SK-N-SH treated with all-trans-retinoic acid at 6 μM for 48 hours (cell line): ENCODE measurements at regions not wholly inside any gene's neighbourhood (a gene's known extent, or its start where the extent isn't known, plus 50 kb on each side); places are given as distances from the start of the nearest gene placed in this dataset.

Experiments
- ATAC-seq: fragments of 200-7000 bp; cut with Tn5 transposase; 3 replicates; pipeline ENCODE4 v1.9.1; 2020; ENCODE audit warnings: mild to moderate bottlenecking, moderate library complexity
- ARNTL ChIP-seq: fragments of 450-650 bp; formaldehyde crosslinking; IDR thresholded peaks from 2 replicates; pipeline ENCODE4 v1.5.0; 2020; ENCODE audit warnings: low read depth, mild to moderate bottlenecking, moderate library complexity, borderline replicate concordance
- CSDC2 ChIP-seq: fragments of 250-450 bp; sonication (Bioruptor Pico); IDR thresholded peaks from 2 replicates; pipeline ENCODE4 v1.5.0; 2020; ENCODE audit warnings: mild to moderate bottlenecking, moderate library complexity
- ESRRG ChIP-seq: fragments of 250-450 bp; sonication (Bioruptor Pico); IDR thresholded peaks from 2 replicates; pipeline ENCODE4 v1.6.1; 2021; ENCODE audit warnings: mild to moderate bottlenecking
- GLIS3 ChIP-seq: fragments of 250-450 bp; sonication (Bioruptor Pico); IDR thresholded peaks from 2 replicates; pipeline ENCODE4 v1.5.0; 2020; ENCODE audit warnings: mild to moderate bottlenecking, moderate library complexity
- ISL1 ChIP-seq: fragments of 250-450 bp; sonication (Bioruptor Pico); IDR thresholded peaks from 2 replicates; pipeline ENCODE4 v2.1.2; 2022; ENCODE audit warnings: mild to moderate bottlenecking, moderate library complexity
- POU6F1 ChIP-seq: fragments of 250-450 bp; sonication (Bioruptor Pico); IDR thresholded peaks from 2 replicates; pipeline ENCODE4 v1.8.0; 2021; ENCODE audit warnings: low read depth, mild to moderate bottlenecking, moderate library complexity, borderline replicate concordance
- PPARA ChIP-seq: fragments of 250-450 bp; sonication (Bioruptor Pico); IDR thresholded peaks from 2 replicates; pipeline ENCODE4 v1.5.0; 2020; ENCODE audit warnings: mild to moderate bottlenecking, borderline replicate concordance
- RARB ChIP-seq: fragments of 250-450 bp; sonication (Bioruptor Pico); IDR thresholded peaks from 2 replicates; pipeline ENCODE4 v1.8.0; 2021; ENCODE audit warnings: mild to moderate bottlenecking, moderate library complexity
- SNAI2 ChIP-seq: fragments of 250-450 bp; sonication (Bioruptor Pico); IDR thresholded peaks from 2 replicates; pipeline ENCODE4 v1.5.0; 2020; ENCODE audit warnings: mild to moderate bottlenecking, moderate library complexity
- TCF4 ChIP-seq: fragments of 250-450 bp; sonication (Bioruptor Pico); IDR thresholded peaks from 2 replicates; pipeline ENCODE4 v1.8.0; 2021; ENCODE audit warnings: mild to moderate bottlenecking, moderate library complexity, borderline replicate concordance
- TOX ChIP-seq: fragments of 250-450 bp; sonication (Bioruptor Pico); IDR thresholded peaks from 2 replicates; pipeline ENCODE4 v1.8.0; 2021; ENCODE audit warnings: mild to moderate bottlenecking, moderate library complexity, borderline replicate concordance
- ZC3H10 ChIP-seq: fragments of 250-450 bp; sonication (Bioruptor Pico); IDR thresholded peaks from 2 replicates; pipeline ENCODE4 v1.5.1; 2021; ENCODE audit warnings: mild to moderate bottlenecking, moderate library complexity
- ZFP3 ChIP-seq: fragments of 250-450 bp; sonication (Bioruptor Pico); IDR thresholded peaks from 2 replicates; pipeline ENCODE4 v1.5.0; 2020; ENCODE audit warnings: mild to moderate bottlenecking, moderate library complexity
- ZFP30 ChIP-seq: fragments of 450-650 bp; formaldehyde crosslinking; IDR thresholded peaks from 2 replicates; pipeline ENCODE4 v1.5.0; 2022; ENCODE audit warnings: mild to moderate bottlenecking, moderate library complexity
- ZNF565 ChIP-seq: fragments of 450-650 bp; formaldehyde crosslinking; conservative IDR thresholded peaks from 2 replicates; pipeline ENCODE4 v1.5.0; 2020; ENCODE audit warnings: low read depth, mild to moderate bottlenecking, moderate library complexity
- ZNF70 ChIP-seq: fragments of 450-650 bp; formaldehyde crosslinking; IDR thresholded peaks from 2 replicates; pipeline ENCODE4 v1.5.0; 2020; ENCODE audit warnings: mild to moderate bottlenecking, moderate library complexity
- TF ChIP-seq, protein P1 (sequence below): fragments of 250-450 bp; sonication (Bioruptor Pico); IDR thresholded peaks from 2 replicates; pipeline ENCODE4 v1.5.1; 2020; ENCODE audit warnings: low read depth, mild to moderate bottlenecking, moderate library complexity
- TF ChIP-seq, protein P2 (sequence below): fragments of 250-450 bp; sonication (Bioruptor Pico); IDR thresholded peaks from 2 replicates; pipeline ENCODE4 v1.5.1; 2021; ENCODE audit warnings: mild to moderate bottlenecking, moderate library complexity
- TF ChIP-seq, protein P3 (sequence below): fragments of 250-450 bp; sonication (Bioruptor Pico); IDR thresholded peaks from 2 replicates; pipeline ENCODE4 v1.8.0; 2020; ENCODE audit warnings: mild to moderate bottlenecking, moderate library complexity, borderline replicate concordance

- ATAC-seq: peak; percentile 50; the same call in 2 of the 3 replicates
- TF ChIP-seq ESRRG (CRISPR knock-in tag): no peak
- TF ChIP-seq ZFP30 (CRISPR knock-in tag): no peak
- TF ChIP-seq, all 23 proteins: peak for 0
Observed at GRCh38 chr2:65666156-65666725, 233.8 kb upstream of the SPRED2 start.

DNA sequence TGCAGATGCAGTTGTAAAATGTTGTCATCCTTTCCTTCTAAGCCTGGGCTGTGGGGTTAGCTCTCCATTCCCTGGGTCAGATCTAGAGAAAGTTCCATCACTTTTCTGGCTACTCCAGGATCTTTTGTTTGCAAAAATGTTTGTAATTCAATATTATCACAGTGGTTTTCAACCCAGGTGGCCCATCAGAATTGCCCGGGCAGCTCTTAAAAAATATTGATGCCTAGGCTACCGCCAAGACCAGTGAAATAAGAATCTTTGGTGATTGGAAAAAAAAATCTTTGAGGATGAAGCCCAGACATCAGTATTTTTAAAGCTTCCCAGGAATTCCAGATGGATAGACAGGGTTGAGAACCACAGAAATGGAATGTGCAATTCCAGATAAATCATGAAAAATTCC, 232.5 kb upstream of the SPRED2 start:
- no peak for TF ChIP-seq POU6F1
- ATAC-seq: no peak

DNA sequence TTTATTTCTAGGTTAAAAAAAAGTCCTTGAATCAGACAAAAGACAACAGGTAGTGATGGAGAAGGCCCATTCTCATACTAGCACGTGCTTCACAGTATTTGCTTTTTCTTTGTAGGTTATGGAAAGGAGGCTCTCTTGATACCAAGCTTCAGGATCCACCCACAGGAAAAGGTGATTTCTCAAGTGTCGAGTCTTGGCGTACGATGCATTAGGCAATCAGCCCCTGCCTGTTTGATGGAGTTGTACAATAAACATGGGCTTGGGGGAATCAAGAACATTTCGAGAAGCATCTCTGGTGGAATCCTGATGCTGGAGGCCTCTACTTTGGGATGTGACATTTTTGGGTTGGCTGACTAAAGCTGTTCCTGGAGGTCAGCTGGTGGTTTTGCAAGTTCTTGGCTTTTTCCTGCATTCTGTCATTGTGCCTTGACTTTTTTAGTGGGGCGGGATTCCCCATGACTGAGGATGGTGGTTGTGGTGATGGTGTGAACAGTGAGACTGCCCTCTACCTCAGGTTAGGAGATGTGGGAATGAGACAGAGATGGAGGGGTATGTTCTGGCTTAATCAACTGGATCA, 231.5 kb upstream of the SPRED2 start:
- no peak for ATAC-seq
- TF ChIP-seq POU6F1 (no peak), ZFP3 (CRISPR knock-in tag) (no peak), GLIS3 (no peak), PPARA (CRISPR knock-in tag) (no peak), ISL1 (CRISPR knock-in tag) (no peak), ZFP30 (CRISPR knock-in tag) (no peak), ARNTL (CRISPR knock-in tag) (no peak), SNAI2 (no peak), ZC3H10 (no peak), ZNF70 (CRISPR knock-in tag) (no peak), TCF4 (CRISPR knock-in tag) (no peak), ZNF565 (CRISPR knock-in tag) (no peak), TOX (CRISPR knock-in tag) (no peak), RARB (no peak)
- TF ChIP-seq, protein P1, sequence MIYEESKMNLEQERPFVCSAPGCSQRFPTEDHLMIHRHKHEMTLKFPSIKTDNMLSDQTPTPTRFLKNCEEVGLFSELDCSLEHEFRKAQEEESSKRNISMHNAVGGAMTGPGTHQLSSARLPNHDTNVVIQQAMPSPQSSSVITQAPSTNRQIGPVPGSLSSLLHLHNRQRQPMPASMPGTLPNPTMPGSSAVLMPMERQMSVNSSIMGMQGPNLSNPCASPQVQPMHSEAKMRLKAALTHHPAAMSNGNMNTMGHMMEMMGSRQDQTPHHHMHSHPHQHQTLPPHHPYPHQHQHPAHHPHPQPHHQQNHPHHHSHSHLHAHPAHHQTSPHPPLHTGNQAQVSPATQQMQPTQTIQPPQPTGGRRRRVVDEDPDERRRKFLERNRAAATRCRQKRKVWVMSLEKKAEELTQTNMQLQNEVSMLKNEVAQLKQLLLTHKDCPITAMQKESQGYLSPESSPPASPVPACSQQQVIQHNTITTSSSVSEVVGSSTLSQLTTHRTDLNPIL (CRISPR knock-in tag): no peak
- TF ChIP-seq, protein P2, sequence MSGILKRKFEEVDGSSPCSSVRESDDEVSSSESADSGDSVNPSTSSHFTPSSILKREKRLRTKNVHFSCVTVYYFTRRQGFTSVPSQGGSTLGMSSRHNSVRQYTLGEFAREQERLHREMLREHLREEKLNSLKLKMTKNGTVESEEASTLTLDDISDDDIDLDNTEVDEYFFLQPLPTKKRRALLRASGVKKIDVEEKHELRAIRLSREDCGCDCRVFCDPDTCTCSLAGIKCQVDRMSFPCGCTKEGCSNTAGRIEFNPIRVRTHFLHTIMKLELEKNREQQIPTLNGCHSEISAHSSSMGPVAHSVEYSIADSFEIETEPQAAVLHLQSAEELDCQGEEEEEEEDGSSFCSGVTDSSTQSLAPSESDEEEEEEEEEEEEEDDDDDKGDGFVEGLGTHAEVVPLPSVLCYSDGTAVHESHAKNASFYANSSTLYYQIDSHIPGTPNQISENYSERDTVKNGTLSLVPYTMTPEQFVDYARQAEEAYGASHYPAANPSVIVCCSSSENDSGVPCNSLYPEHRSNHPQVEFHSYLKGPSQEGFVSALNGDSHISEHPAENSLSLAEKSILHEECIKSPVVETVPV (CRISPR knock-in tag): no peak
- TF ChIP-seq, protein P3, sequence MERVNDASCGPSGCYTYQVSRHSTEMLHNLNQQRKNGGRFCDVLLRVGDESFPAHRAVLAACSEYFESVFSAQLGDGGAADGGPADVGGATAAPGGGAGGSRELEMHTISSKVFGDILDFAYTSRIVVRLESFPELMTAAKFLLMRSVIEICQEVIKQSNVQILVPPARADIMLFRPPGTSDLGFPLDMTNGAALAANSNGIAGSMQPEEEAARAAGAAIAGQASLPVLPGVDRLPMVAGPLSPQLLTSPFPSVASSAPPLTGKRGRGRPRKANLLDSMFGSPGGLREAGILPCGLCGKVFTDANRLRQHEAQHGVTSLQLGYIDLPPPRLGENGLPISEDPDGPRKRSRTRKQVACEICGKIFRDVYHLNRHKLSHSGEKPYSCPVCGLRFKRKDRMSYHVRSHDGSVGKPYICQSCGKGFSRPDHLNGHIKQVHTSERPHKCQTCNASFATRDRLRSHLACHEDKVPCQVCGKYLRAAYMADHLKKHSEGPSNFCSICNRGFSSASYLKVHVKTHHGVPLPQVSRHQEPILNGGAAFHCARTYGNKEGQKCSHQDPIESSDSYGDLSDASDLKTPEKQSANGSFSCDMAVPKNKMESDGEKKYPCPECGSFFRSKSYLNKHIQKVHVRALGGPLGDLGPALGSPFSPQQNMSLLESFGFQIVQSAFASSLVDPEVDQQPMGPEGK (CRISPR knock-in tag): no peak

DNA sequence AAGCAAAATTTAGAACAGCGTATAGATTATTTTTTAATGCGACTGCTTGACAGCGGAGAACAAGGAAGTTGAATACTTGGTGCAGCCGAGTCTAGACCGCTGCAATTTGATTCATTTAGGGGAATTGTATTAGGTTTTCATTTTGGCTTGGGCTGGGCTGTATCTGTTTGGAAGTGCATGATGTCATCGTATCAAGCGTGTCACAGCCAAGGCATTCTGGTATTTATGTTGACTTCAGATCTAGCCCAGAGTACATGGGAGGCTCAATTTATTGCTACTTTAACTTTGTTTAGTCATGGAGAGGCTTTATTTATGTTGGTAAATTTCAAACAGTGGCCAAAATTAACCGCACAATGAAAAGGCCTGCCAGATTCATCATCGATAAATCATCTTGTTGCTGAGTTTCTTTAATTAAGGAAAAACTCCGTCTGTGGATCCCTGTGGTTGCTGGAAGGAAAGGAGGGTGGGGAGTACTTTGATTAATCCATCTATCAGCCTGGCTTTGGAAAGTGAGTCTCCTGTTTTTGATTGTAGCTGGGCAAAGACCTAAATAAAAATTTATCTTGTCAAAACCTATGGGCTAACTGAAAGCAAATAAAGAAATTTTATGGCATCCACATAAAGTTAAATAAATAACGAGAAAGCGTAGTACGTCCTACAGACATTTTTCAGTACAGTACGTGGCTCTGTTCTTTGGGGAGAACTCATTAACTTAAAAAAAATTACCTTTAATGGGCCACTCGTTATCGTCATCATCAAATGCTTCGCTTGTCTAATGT, 230.4 kb upstream of the SPRED2 start:
- peak; percentile 84 for TF ChIP-seq ISL1 (CRISPR knock-in tag)
- TF ChIP-seq ESRRG (CRISPR knock-in tag): 0 out of 2 replicates have a peak, but pooled peaks have one; percentile 29
- no peak for TF ChIP-seq CSDC2
- TF ChIP-seq, protein P1 (CRISPR knock-in tag): peak; percentile 78; the same call in 1 of the 2 replicates
- TF ChIP-seq, all 23 proteins: peak for 3
- peak; percentile 73 for ATAC-seq
